Osteoblast (primary cell): ENCODE measurements at regions not wholly inside any gene's neighbourhood (a gene's known extent, or its start where the extent isn't known, plus 50 kb on each side); places are given as distances from the start of the nearest gene placed in this dataset.

Experiments
- DNase-seq: peaks from one replicate; pipeline ENCODE4 v3.0.0; 2011; ENCODE audit warnings: low spot score, mixed read lengths; ENCODE audit not compliant: insufficient read length; ENCODE audit errors: missing footprints
- H2AFZ ChIP-seq: 2 replicates; pipeline ENCODE4 v1.6.0; 2011; ENCODE audit warnings: mild to moderate bottlenecking, low read length
- H3K27ac ChIP-seq: 2 replicates; pipeline ENCODE4 v1.5.1; 2011; ENCODE audit warnings: mild to moderate bottlenecking, low read depth, low read length, moderate library complexity
- H3K27me3 ChIP-seq: 2 replicates; pipeline ENCODE4 v1.6.0; 2012; ENCODE audit warnings: mild to moderate bottlenecking, control low read depth, inconsistent platforms, low read length, moderate library complexity; ENCODE audit not compliant: insufficient read depth
- H3K36me3 ChIP-seq: 2 replicates; pipeline ENCODE4 v1.5.1; 2011; ENCODE audit warnings: mild to moderate bottlenecking, low read length, control low read depth, moderate library complexity; ENCODE audit not compliant: insufficient read depth
- H3K4me1 ChIP-seq: 2 replicates; pipeline ENCODE4 v1.5.1; 2011; ENCODE audit warnings: mild to moderate bottlenecking, low read length, control low read depth, moderate library complexity; ENCODE audit not compliant: insufficient read depth
- H3K4me2 ChIP-seq: 2 replicates; pipeline ENCODE4 v1.6.0; 2011; ENCODE audit warnings: mild to moderate bottlenecking, low read length; ENCODE audit not compliant: insufficient read depth
- H3K4me3 ChIP-seq: fragments of 200-600 bp; sonication (generic); 3 replicates; pipeline ENCODE4 v1.5.1; 2012; ENCODE audit warnings: mild to moderate bottlenecking, low read length, inconsistent platforms; ENCODE audit not compliant: insufficient read depth
- H3K79me2 ChIP-seq: 2 replicates; pipeline ENCODE4 v1.6.0; 2012; ENCODE audit warnings: mild to moderate bottlenecking, low read length, control low read depth, inconsistent platforms; ENCODE audit not compliant: insufficient read depth
- H3K9me3 ChIP-seq: 2 replicates; pipeline ENCODE4 v1.5.1; 2011; ENCODE audit warnings: low read depth, low read length, control low read depth
- H4K20me1 ChIP-seq: 2 replicates; pipeline ENCODE4 v1.6.0; 2012; ENCODE audit warnings: mild to moderate bottlenecking, low read length, control low read depth; ENCODE audit not compliant: insufficient read depth
- TF ChIP-seq, protein P1 (sequence below): IDR thresholded peaks from 2 replicates; pipeline ENCODE4 v1.5.1; 2011; ENCODE audit warnings: mild to moderate bottlenecking, low read depth, low read length, moderate library complexity; ENCODE audit errors: extremely low read depth

DNA sequence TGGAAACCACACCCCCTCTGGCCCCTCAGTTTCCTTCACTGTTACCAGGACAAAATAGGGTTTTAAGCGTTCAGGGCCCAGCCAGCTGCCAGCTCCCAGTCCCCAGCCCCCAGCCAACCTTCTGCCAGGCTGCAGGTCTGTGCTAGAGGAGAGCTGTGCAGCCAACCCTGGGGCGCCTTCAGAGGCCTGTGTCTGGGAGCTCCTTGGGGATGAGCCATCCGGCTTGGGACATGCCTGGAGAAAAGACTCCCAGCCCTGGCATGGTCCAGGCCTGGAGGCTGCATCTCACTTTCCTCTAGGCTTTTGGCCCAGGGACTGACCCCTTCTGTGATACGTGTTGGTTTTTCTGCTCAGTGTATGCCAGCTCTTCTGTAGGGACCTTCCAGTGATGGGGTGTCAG, 487.6 kb upstream of the MGMT start:
- Histone ChIP-seq H3K4me3 (no peak overlapping the region), H3K4me1 (no peaks in the 10 kb centered on the region), H3K27me3 (no peaks in the 10 kb centered on the region), H2AFZ (no peak overlapping the region), H3K27ac (no peak overlapping the region), H4K20me1 (no peaks in the 10 kb centered on the region), H3K79me2 (no peaks in the 10 kb centered on the region), H3K36me3 (no peaks in the 10 kb centered on the region), H3K9me3 (peaks cover 4% of the 10 kb centered on the region), H3K4me2 (no peak overlapping the region)
- TF ChIP-seq, protein P1, sequence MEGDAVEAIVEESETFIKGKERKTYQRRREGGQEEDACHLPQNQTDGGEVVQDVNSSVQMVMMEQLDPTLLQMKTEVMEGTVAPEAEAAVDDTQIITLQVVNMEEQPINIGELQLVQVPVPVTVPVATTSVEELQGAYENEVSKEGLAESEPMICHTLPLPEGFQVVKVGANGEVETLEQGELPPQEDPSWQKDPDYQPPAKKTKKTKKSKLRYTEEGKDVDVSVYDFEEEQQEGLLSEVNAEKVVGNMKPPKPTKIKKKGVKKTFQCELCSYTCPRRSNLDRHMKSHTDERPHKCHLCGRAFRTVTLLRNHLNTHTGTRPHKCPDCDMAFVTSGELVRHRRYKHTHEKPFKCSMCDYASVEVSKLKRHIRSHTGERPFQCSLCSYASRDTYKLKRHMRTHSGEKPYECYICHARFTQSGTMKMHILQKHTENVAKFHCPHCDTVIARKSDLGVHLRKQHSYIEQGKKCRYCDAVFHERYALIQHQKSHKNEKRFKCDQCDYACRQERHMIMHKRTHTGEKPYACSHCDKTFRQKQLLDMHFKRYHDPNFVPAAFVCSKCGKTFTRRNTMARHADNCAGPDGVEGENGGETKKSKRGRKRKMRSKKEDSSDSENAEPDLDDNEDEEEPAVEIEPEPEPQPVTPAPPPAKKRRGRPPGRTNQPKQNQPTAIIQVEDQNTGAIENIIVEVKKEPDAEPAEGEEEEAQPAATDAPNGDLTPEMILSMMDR, result no peak
- DNase-seq, result no peak

DNA sequence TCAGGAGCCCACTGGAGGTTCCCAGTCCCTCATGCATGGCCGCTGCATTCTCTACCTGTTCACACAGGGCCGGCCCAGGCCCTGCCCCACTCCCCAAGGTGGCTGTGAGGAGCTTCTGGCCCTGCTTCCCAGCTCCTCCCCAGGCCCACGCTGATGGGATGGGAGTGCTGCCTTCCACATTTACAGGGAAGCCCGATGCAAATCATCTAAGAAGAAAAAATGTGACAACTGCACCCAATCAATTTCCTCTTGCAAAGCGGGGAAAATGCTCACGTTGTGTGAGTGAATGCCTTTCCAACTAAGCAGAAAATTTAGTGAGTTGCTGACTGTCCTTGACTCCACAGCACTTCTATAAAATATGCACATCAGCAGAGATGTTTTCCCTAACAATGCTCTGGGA, 485.8 kb upstream of the MGMT start:
- Histone ChIP-seq H3K4me1 (no peaks in the 10 kb centered on the region), H3K27ac (no peak overlapping the region), H3K4me2 (no peak overlapping the region), H4K20me1 (no peaks in the 10 kb centered on the region), H3K27me3 (no peaks in the 10 kb centered on the region), H3K79me2 (no peaks in the 10 kb centered on the region), H3K9me3 (peaks cover 4% of the 10 kb centered on the region), H2AFZ (no peak overlapping the region), H3K4me3 (no peak overlapping the region), H3K36me3 (no peaks in the 10 kb centered on the region)
- TF ChIP-seq, protein P1, result no peak
- no peak for DNase-seq

DNA sequence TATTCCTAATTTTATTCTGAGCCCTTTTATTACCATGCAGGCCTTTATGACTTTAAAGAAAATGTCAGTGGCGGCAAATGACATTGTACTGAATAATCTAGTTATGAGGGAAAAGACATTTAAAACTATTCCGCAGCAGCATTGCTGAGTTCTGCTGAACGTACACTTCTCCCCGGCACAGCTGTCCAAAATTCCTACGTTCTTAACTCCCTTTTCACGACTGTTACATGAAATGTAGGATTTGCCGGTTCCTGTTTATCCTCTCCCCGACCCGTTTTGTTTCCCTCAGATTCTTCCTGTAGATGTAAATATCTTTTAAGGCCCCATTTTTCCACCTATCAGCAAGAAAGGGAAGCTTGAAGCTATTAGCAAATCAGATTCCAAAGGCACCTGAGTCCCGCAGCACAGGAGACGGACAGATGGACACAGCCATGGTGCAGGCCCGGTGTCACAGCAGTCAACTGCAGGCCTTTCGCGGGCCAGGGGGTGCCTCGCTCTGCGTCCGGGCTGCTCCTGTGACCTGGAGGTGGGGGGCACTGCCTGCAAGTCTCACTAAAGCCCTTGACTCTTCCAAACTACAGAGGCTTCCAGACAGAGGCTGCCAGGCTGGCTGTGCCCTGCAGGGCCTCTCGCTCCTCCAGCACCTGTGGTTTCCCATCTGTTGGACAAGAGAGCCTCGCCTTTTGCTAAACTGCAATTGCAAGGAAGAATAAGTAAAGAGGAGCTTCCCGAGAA, 485.0 kb upstream of the MGMT start:
- Histone ChIP-seq H3K4me1 (no peaks in the 10 kb centered on the region), H3K4me2 (no peak overlapping the region), H3K79me2 (no peaks in the 10 kb centered on the region), H3K27ac (no peak overlapping the region), H2AFZ (no peak overlapping the region), H3K36me3 (no peaks in the 10 kb centered on the region), H3K4me3 (no peak overlapping the region), H3K27me3 (no peaks in the 10 kb centered on the region), H3K9me3 (peaks cover 4% of the 10 kb centered on the region), H4K20me1 (no peaks in the 10 kb centered on the region)
- DNase-seq, result no peak
- TF ChIP-seq, protein P1, result no peak

DNA sequence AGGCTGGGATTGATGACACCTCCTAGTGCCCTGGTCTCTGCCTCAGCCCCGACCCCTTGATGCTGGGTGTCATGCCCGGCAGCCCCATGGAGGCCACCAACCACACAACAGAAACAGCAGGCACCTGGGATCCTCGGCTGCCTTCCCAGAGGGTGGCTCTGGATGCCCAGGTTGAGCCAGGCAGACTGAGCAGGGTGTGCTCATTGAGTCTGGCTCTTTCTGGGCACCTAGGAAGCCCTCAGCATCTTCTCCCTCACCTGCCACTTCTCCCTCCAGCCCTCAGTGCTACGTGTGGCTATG, 484.5 kb upstream of the MGMT start:
- H3K36me3 ChIP-seq, result no peaks in the 10 kb centered on the region
- no peak overlapping the region for H2AFZ ChIP-seq
- TF ChIP-seq, protein P1, result no peak
- H3K9me3 ChIP-seq, result peaks cover 4% of the 10 kb centered on the region
- no peak overlapping the region for H3K4me2 ChIP-seq
- H3K4me1 ChIP-seq, result no peaks in the 10 kb centered on the region
- no peaks in the 10 kb centered on the region for H3K27me3 ChIP-seq
- no peak for DNase-seq
- no peak overlapping the region for H3K4me3 ChIP-seq
- H3K27ac ChIP-seq, result no peak overlapping the region
- H4K20me1 ChIP-seq, result no peaks in the 10 kb centered on the region
- H3K79me2 ChIP-seq, result no peaks in the 10 kb centered on the region
